Large intestine (tissue), 3 donors: ENCODE measurements at regions not wholly inside any gene's neighbourhood (a gene's known extent, or its start where the extent isn't known, plus 50 kb on each side); places are given as distances from the start of the nearest gene placed in this dataset.

Experiments used
- DNase-seq, 2 donors: peaks; one replicate each; pipeline versions ENCODE4 v3.0.0 to v3.0.0-alpha.2; 2013
- H3K27ac ChIP-seq: one replicate; pipeline ENCODE4 v1.5.1; 2013; ENCODE audit warnings: low read length
- H3K27me3 ChIP-seq: 2 replicates; pipeline ENCODE4 v1.6.1; 2013; ENCODE audit warnings: low read length; ENCODE audit not compliant: control insufficient read depth, insufficient read depth
- H3K36me3 ChIP-seq: 2 replicates; pipeline ENCODE4 v1.6.1; 2013; ENCODE audit warnings: low read length; ENCODE audit not compliant: control insufficient read depth, insufficient read depth
- H3K4me1 ChIP-seq: one replicate; pipeline ENCODE4 v1.6.1; 2013; ENCODE audit warnings: low read length; ENCODE audit not compliant: control insufficient read depth, insufficient read depth
- H3K4me3 ChIP-seq: one replicate; pipeline ENCODE4 v1.5.1; 2013; ENCODE audit warnings: low read length
- H3K9me3 ChIP-seq: one replicate; pipeline ENCODE4 v1.6.1; 2013; ENCODE audit warnings: mild to moderate bottlenecking, low read depth, low read length, moderate library complexity; ENCODE audit not compliant: control insufficient read depth
- whole genome bisulfite sequencing: methylation state at CpG from one replicate; pipeline ENCODE4 v1.1.5; 2013; ENCODE audit warnings: low lambda C conversion rate; ENCODE audit not compliant: insufficient coverage; 5-methylcytosine and 5-hydroxymethylcytosine counted together

- H3K27ac ChIP-seq, result no peak overlapping the region
- no peaks in the 10 kb centered on the region for H3K36me3 ChIP-seq
- no peaks in the 10 kb centered on the region for H3K9me3 ChIP-seq
- no peak for DNase-seq
- no peaks in the 10 kb centered on the region for H3K27me3 ChIP-seq
- H3K4me1 ChIP-seq, result no peaks in the 10 kb centered on the region
- H3K4me3 ChIP-seq, result no peak overlapping the region
Observed at GRCh38 chr18:29969876-29970275, 1072.7 kb downstream of the DSC3 start.

GRCh38 chr18:29962579-29962978 is 1080.0 kb downstream of the DSC3 start:
- Histone ChIP-seq H3K9me3 (no peaks in the 10 kb centered on the region), H3K27me3 (no peaks in the 10 kb centered on the region), H3K27ac (no peak overlapping the region), H3K4me3 (no peak overlapping the region), H3K36me3 (no peaks in the 10 kb centered on the region), H3K4me1 (no peaks in the 10 kb centered on the region)
- WGBS, result 31% methylated on average over 2 of the region's 3 CpGs
- no peak for DNase-seq

- DNase-seq, result no peak
- no peaks in the 10 kb centered on the region for H3K4me1 ChIP-seq
- no peaks in the 10 kb centered on the region for H3K27me3 ChIP-seq
- no peak overlapping the region for H3K27ac ChIP-seq
- H3K9me3 ChIP-seq, result no peaks in the 10 kb centered on the region
- H3K36me3 ChIP-seq, result no peaks in the 10 kb centered on the region
- no peak overlapping the region for H3K4me3 ChIP-seq
Observed at GRCh38 chr18:29960539-29960938, 1082.0 kb downstream of the DSC3 start.

- DNase-seq, result no peak
- Histone ChIP-seq H3K4me1 (no peaks in the 10 kb centered on the region), H3K4me3 (no peak overlapping the region), H3K27ac (no peak overlapping the region), H3K9me3 (no peaks in the 10 kb centered on the region), H3K36me3 (no peaks in the 10 kb centered on the region), H3K27me3 (no peaks in the 10 kb centered on the region)
- WGBS, result 14% methylated on average over 1 of the region's 1 CpG
Observed at GRCh38 chr18:29930231-29930630, 1112.3 kb downstream of the DSC3 start.

- Histone ChIP-seq H3K4me3 (no peak overlapping the region), H3K27me3 (no peaks in the 10 kb centered on the region), H3K27ac (no peak overlapping the region), H3K36me3 (no peaks in the 10 kb centered on the region), H3K4me1 (no peaks in the 10 kb centered on the region), H3K9me3 (no peaks in the 10 kb centered on the region)
- no peak for DNase-seq
- no CpG with 5 or more reads among the region's 6 CpGs for WGBS
Observed at GRCh38 chr18:29928081-29928480, 1114.5 kb downstream of the DSC3 start.

GRCh38 chr18:29925566-29925965 is 1117.0 kb downstream of the DSC3 start:
- Histone ChIP-seq H3K9me3 (no peaks in the 10 kb centered on the region), H3K4me3 (no peak overlapping the region), H3K27ac (no peak overlapping the region), H3K36me3 (no peaks in the 10 kb centered on the region), H3K4me1 (no peaks in the 10 kb centered on the region), H3K27me3 (no peaks in the 10 kb centered on the region)
- DNase-seq, result no peak
- 93% methylated on average over 1 of the region's 1 CpG for WGBS

- Histone ChIP-seq H3K9me3 (no peaks in the 10 kb centered on the region), H3K27me3 (no peaks in the 10 kb centered on the region), H3K4me1 (no peaks in the 10 kb centered on the region), H3K27ac (no peak overlapping the region), H3K4me3 (no peak overlapping the region), H3K36me3 (no peaks in the 10 kb centered on the region)
- no CpG with 5 or more reads among the region's 7 CpGs for WGBS
- DNase-seq, result no peak
Observed at GRCh38 chr18:29912351-29912750, 1130.2 kb downstream of the DSC3 start.

- Histone ChIP-seq H3K27ac (no peak overlapping the region), H3K4me3 (no peak overlapping the region), H3K9me3 (no peaks in the 10 kb centered on the region), H3K4me1 (no peaks in the 10 kb centered on the region), H3K27me3 (no peaks in the 10 kb centered on the region), H3K36me3 (no peaks in the 10 kb centered on the region)
- DNase-seq, result no peak
- 83% methylated on average over 2 of the region's 2 CpGs for WGBS
Observed at GRCh38 chr18:29892960-29893558, 1149.5 kb downstream of the DSC3 start.

GRCh38 chr18:29883114-29883513 is 1159.4 kb downstream of the DSC3 start:
- Histone ChIP-seq H3K27ac (no peak overlapping the region), H3K4me3 (no peak overlapping the region), H3K9me3 (no peaks in the 10 kb centered on the region), H3K36me3 (no peaks in the 10 kb centered on the region), H3K4me1 (no peaks in the 10 kb centered on the region), H3K27me3 (no peaks in the 10 kb centered on the region)
- no peak for DNase-seq

- 100% methylated on average over 1 of the region's 1 CpG for WGBS
- no peaks in the 10 kb centered on the region for H3K9me3 ChIP-seq
Observed at GRCh38 chr18:29882620-29883019, 1159.9 kb downstream of the DSC3 start.

GRCh38 chr18:29879763-29880162 is 1162.8 kb downstream of the DSC3 start:
- Histone ChIP-seq H3K4me3 (no peak overlapping the region), H3K36me3 (no peaks in the 10 kb centered on the region), H3K27ac (no peak overlapping the region), H3K9me3 (no peaks in the 10 kb centered on the region), H3K27me3 (no peaks in the 10 kb centered on the region), H3K4me1 (no peaks in the 10 kb centered on the region)
- DNase-seq, result no peak
- no CpG with 5 or more reads among the region's 2 CpGs for WGBS

More at GRCh38 chr18:29882620-29883019, 1159.9 kb downstream of the DSC3 start:
- no peak for DNase-seq
- Histone ChIP-seq H3K4me3 (no peak overlapping the region), H3K27ac (no peak overlapping the region), H3K36me3 (no peaks in the 10 kb centered on the region), H3K4me1 (no peaks in the 10 kb centered on the region), H3K27me3 (no peaks in the 10 kb centered on the region)
